ENCODE measurements at regions not wholly inside any gene's neighbourhood (a gene's known extent, or its start where the extent isn't known, plus 50 kb on each side); places are given as distances from the start of the nearest gene placed in this dataset.

GRCh38 chr13:24096659-24097058 lies 63.9 kb upstream of the SPATA13 start:
- Histone ChIP-seq H3K9me3 (no peaks in the 10 kb centered on the region), H3K36me3 (no peaks in the 10 kb centered on the region), H3K4me3 (no peak overlapping the region), H3K27ac (no peak overlapping the region), H3K27me3 (no peaks in the 10 kb centered on the region), H3K4me1 (peaks cover 7% of the 10 kb centered on the region)
- DNase-seq (ENCODE audit: extremely low spot score in 2 of 2), result no peak
- intact Hi-C loops (cut with DNase I), result no loop called here
- TF ChIP-seq POLR2AphosphoS5 (IDR thresholded peaks at IDR 0.05; ENCODE audit: insufficient read depth in 1 of 2, low read depth in 1 of 2) (no peak), POLR2A (IDR thresholded peaks at IDR 0.05) (no peak), CTCF (IDR thresholded peaks at IDR 0.05) (no peak)

GRCh38 chr13:24097064-24097463 lies 63.5 kb upstream of the SPATA13 start:
- H3K4me1 ChIP-seq, result peaks cover 3% of the 10 kb centered on the region
- no peak overlapping the region for H3K27ac ChIP-seq
- H3K36me3 ChIP-seq, result no peaks in the 10 kb centered on the region
- intact Hi-C loops (cut with DNase I), result no loop called here
- no peaks in the 10 kb centered on the region for H3K27me3 ChIP-seq
- DNase-seq (ENCODE audit: extremely low spot score in 2 of 2), result no peak
- no peak for TF ChIP-seq POLR2AphosphoS5 (IDR thresholded peaks at IDR 0.05; ENCODE audit: insufficient read depth in 1 of 2, low read depth in 1 of 2)
- no peak for TF ChIP-seq POLR2A (IDR thresholded peaks at IDR 0.05)
- no peak for TF ChIP-seq CTCF (IDR thresholded peaks at IDR 0.05)
- H3K9me3 ChIP-seq, result no peaks in the 10 kb centered on the region
- no peak overlapping the region for H3K4me3 ChIP-seq

- Histone ChIP-seq H3K4me3 (no peak overlapping the region), H3K27me3 (no peaks in the 10 kb centered on the region), H3K27ac (no peak overlapping the region), H3K9me3 (no peaks in the 10 kb centered on the region), H3K36me3 (no peaks in the 10 kb centered on the region), H3K4me1 (no peaks in the 10 kb centered on the region)
- DNase-seq (ENCODE audit: extremely low spot score in 2 of 2), result no peak
- intact Hi-C loops (cut with DNase I), result no loop called here
- TF ChIP-seq POLR2A (IDR thresholded peaks at IDR 0.05) (no peak), POLR2AphosphoS5 (IDR thresholded peaks at IDR 0.05; ENCODE audit: insufficient read depth in 1 of 2, low read depth in 1 of 2) (no peak), CTCF (IDR thresholded peaks at IDR 0.05) (no peak)
Measured at GRCh38 chr13:24097667-24098066, 62.9 kb upstream of the SPATA13 start.

GRCh38 chr13:24099490-24099889 lies 61.0 kb upstream of the SPATA13 start:
- Histone ChIP-seq H3K36me3 (no peaks in the 10 kb centered on the region), H3K9me3 (no peaks in the 10 kb centered on the region), H3K27me3 (no peaks in the 10 kb centered on the region), H3K4me1 (no peaks in the 10 kb centered on the region), H3K4me3 (no peak overlapping the region), H3K27ac (no peak overlapping the region)
- intact Hi-C loops (cut with DNase I), result no loop called here
- DNase-seq (ENCODE audit: extremely low spot score in 2 of 2), result no peak
- TF ChIP-seq POLR2A (IDR thresholded peaks at IDR 0.05) (no peak), CTCF (IDR thresholded peaks at IDR 0.05) (no peak), POLR2AphosphoS5 (IDR thresholded peaks at IDR 0.05; ENCODE audit: insufficient read depth in 1 of 2, low read depth in 1 of 2) (no peak)

- Histone ChIP-seq H3K4me1 (no peaks in the 10 kb centered on the region), H3K27ac (no peak overlapping the region), H3K27me3 (no peaks in the 10 kb centered on the region), H3K4me3 (no peak overlapping the region), H3K9me3 (no peaks in the 10 kb centered on the region), H3K36me3 (no peaks in the 10 kb centered on the region)
- TF ChIP-seq CTCF (IDR thresholded peaks at IDR 0.05), result no peak
- no peak for TF ChIP-seq POLR2AphosphoS5 (IDR thresholded peaks at IDR 0.05; ENCODE audit: insufficient read depth in 1 of 2, low read depth in 1 of 2)
- TF ChIP-seq POLR2A (IDR thresholded peaks at IDR 0.05), result no peak
- intact Hi-C loops (cut with DNase I), result no loop called here
- DNase-seq (ENCODE audit: extremely low spot score in 2 of 2), result no peak
Measured at GRCh38 chr13:24100188-24100587, 60.3 kb upstream of the SPATA13 start.
